Neural cell (in vitro differentiated cells): ENCODE measurements at regions not wholly inside any gene's neighbourhood (a gene's known extent, or its start where the extent isn't known, plus 50 kb on each side); places are given as distances from the start of the nearest gene placed in this dataset.
"Not testable (repeated sequence)": the region's sequence is repeated elsewhere in the genome, so short reads cannot be mapped to it uniquely, and the experiment has no call there.

Source experiments
- EP300 ChIP-seq: fragments of 450-650 bp; conservative IDR thresholded peaks from 2 replicates; pipeline ENCODE4 v1.6.1; 2014; ENCODE audit warnings: antibody characterized with exemption, mild to moderate bottlenecking, moderate library complexity; ENCODE audit not compliant: poor library complexity, severe bottlenecking
- EZH2 ChIP-seq: fragments of 200-600, 300-800 bp; shearing (Covaris generic), sonication (generic); IDR thresholded peaks from 2 replicates; pipeline ENCODE4 v1.6.1; 2014; ENCODE audit warnings: antibody characterized with exemption, low read length, borderline replicate concordance, mild to moderate bottlenecking; ENCODE audit not compliant: insufficient read depth, poor library complexity, severe bottlenecking
- POLR2AphosphoS5 ChIP-seq: IDR thresholded peaks from 2 replicates; pipeline ENCODE4 v1.6.1; 2012
- REST ChIP-seq: IDR thresholded peaks from 2 replicates; pipeline ENCODE4 v1.6.1; 2012; ENCODE audit warnings: borderline replicate concordance
- TF ChIP-seq, protein P1 (sequence below): fragments of 450-650 bp; IDR thresholded peaks from 2 replicates; pipeline ENCODE4 v1.5.1; 2014; ENCODE audit warnings: antibody characterized with exemption, mild to moderate bottlenecking, moderate library complexity; ENCODE audit not compliant: poor library complexity, severe bottlenecking

DNA sequence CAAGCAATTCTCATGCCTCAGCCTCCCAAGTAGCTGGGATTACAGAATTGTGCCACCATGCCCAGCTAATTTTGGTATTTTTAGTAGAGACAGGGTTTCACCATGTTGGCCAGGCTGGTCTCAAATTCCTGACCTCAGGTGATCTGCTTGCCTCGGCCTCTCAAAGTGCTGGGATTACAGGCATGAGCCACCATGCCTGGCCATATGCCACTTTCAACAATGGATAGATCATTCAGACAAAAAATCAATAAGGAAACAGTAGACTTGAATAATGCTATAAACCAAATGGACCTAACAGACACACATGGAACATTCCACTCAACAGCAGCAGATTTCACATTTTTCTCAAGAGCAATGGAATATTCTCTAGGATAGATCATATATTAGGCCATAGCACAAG lies 50.5 kb upstream of the RALGPS2 start:
- TF ChIP-seq, protein P1, sequence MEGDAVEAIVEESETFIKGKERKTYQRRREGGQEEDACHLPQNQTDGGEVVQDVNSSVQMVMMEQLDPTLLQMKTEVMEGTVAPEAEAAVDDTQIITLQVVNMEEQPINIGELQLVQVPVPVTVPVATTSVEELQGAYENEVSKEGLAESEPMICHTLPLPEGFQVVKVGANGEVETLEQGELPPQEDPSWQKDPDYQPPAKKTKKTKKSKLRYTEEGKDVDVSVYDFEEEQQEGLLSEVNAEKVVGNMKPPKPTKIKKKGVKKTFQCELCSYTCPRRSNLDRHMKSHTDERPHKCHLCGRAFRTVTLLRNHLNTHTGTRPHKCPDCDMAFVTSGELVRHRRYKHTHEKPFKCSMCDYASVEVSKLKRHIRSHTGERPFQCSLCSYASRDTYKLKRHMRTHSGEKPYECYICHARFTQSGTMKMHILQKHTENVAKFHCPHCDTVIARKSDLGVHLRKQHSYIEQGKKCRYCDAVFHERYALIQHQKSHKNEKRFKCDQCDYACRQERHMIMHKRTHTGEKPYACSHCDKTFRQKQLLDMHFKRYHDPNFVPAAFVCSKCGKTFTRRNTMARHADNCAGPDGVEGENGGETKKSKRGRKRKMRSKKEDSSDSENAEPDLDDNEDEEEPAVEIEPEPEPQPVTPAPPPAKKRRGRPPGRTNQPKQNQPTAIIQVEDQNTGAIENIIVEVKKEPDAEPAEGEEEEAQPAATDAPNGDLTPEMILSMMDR, result not testable (repeated sequence)
- TF ChIP-seq REST, EZH2, POLR2AphosphoS5, EP300: not testable (repeated sequence)
